Stimulated activated CD4-positive, alpha-beta T cell treated with anti-CD3 and anti-CD28 coated beads, Interleukin-4, amount 100 ng/mL, for 48 hours (primary cell): ENCODE measurements at regions not wholly inside any gene's neighbourhood (a gene's known extent, or its start where the extent isn't known, plus 50 kb on each side); places are given as distances from the start of the nearest gene placed in this dataset.

Experiments
- DNase-seq, 2 donors: peaks; one replicate each; pipeline ENCODE4 v3.0.0-alpha.2; 2020; ENCODE audit warnings: low read depth in 2 of 2

GRCh38 chr4:167290678-167291077, 56.4 kb upstream of the SPOCK3 start:
- no peak for DNase-seq

GRCh38 chr4:167308876-167309275, 74.6 kb upstream of the SPOCK3 start:
- DNase-seq = no peak

- no peak for DNase-seq
Observed at GRCh38 chr4:167321299-167321698, 87.0 kb upstream of the SPOCK3 start.

- DNase-seq = no peak
Observed at GRCh38 chr4:167339781-167340180, 105.5 kb upstream of the SPOCK3 start.

GRCh38 chr4:167359711-167360110, 125.4 kb upstream of the SPOCK3 start:
- no peak for DNase-seq

GRCh38 chr4:167379076-167379835, 145.0 kb upstream of the SPOCK3 start:
- no peak for DNase-seq

- DNase-seq = no peak
Observed at GRCh38 chr4:167380964-167381363, 146.7 kb upstream of the SPOCK3 start.

- DNase-seq = no peak
Observed at GRCh38 chr4:167383291-167383690, 149.0 kb upstream of the SPOCK3 start.

- no peak for DNase-seq
Observed at GRCh38 chr4:167397586-167397985, 163.3 kb upstream of the SPOCK3 start.

- DNase-seq = no peak
Observed at GRCh38 chr4:167399201-167399600, 164.9 kb upstream of the SPOCK3 start.

- DNase-seq = no peak
Observed at GRCh38 chr4:167406181-167406580, 171.9 kb upstream of the SPOCK3 start.

- no peak for DNase-seq
Observed at GRCh38 chr4:167415461-167415860, 181.2 kb upstream of the SPOCK3 start.

- DNase-seq = no peak
Observed at GRCh38 chr4:167419468-167420140, 185.3 kb upstream of the SPOCK3 start.

GRCh38 chr4:167421201-167421600, 186.9 kb upstream of the SPOCK3 start:
- no peak for DNase-seq

GRCh38 chr4:167424341-167425256, 190.3 kb upstream of the SPOCK3 start:
- DNase-seq = no peak

GRCh38 chr4:167428156-167428555, 193.9 kb upstream of the SPOCK3 start:
- DNase-seq = no peak

GRCh38 chr4:167431371-167431770, 197.1 kb upstream of the SPOCK3 start:
- DNase-seq = no peak

- no peak for DNase-seq
Observed at GRCh38 chr4:167435786-167436185, 201.5 kb upstream of the SPOCK3 start.

- no peak for DNase-seq
Observed at GRCh38 chr4:167443841-167444240, 209.5 kb upstream of the SPOCK3 start.

- DNase-seq = no peak
Observed at GRCh38 chr4:167452922-167453430, 218.7 kb upstream of the SPOCK3 start.

- DNase-seq = no peak
Observed at GRCh38 chr4:167456619-167457018, 222.3 kb upstream of the SPOCK3 start.

GRCh38 chr4:167469436-167469835, 235.1 kb upstream of the SPOCK3 start:
- no peak for DNase-seq
